SK-N-SH treated with all-trans-retinoic acid at 6 μM for 48 hours (cell line): ENCODE measurements at regions not wholly inside any gene's neighbourhood (a gene's known extent, or its start where the extent isn't known, plus 50 kb on each side); places are given as distances from the start of the nearest gene placed in this dataset.

Source experiments
- BACH2 ChIP-seq: fragments of 250-450 bp; sonication (Bioruptor Pico); IDR thresholded peaks from 2 replicates; pipeline ENCODE4 v1.9.0; 2021; ENCODE audit warnings: mild to moderate bottlenecking, borderline replicate concordance
- CSRNP3 ChIP-seq: fragments of 250-450 bp; sonication (Bioruptor Pico); IDR thresholded peaks from 2 replicates; pipeline ENCODE4 v1.5.1; 2021; ENCODE audit warnings: mild to moderate bottlenecking, moderate library complexity
- ESRRG ChIP-seq: fragments of 250-450 bp; sonication (Bioruptor Pico); IDR thresholded peaks from 2 replicates; pipeline ENCODE4 v1.6.1; 2021; ENCODE audit warnings: mild to moderate bottlenecking
- ISL1 ChIP-seq: fragments of 250-450 bp; sonication (Bioruptor Pico); IDR thresholded peaks from 2 replicates; pipeline ENCODE4 v2.1.2; 2022; ENCODE audit warnings: mild to moderate bottlenecking, moderate library complexity
- ZNF565 ChIP-seq: fragments of 450-650 bp; formaldehyde crosslinking; conservative IDR thresholded peaks from 2 replicates; pipeline ENCODE4 v1.5.0; 2020; ENCODE audit warnings: low read depth, mild to moderate bottlenecking, moderate library complexity
- ZNF8 ChIP-seq: fragments of 450-650 bp; formaldehyde crosslinking; IDR thresholded peaks from 2 replicates; pipeline ENCODE4 v1.5.0; 2020; ENCODE audit warnings: mild to moderate bottlenecking, moderate library complexity
- TF ChIP-seq, protein P1 (sequence below): fragments of 250-450 bp; sonication (Bioruptor Pico); IDR thresholded peaks from 2 replicates; pipeline ENCODE4 v1.8.0; 2020; ENCODE audit warnings: mild to moderate bottlenecking, moderate library complexity, borderline replicate concordance

GRCh38 chr6:148286563-148286962 lies 56.1 kb upstream of the SASH1 start:
- TF ChIP-seq BACH2 (CRISPR knock-in tag) (no peak), ZNF8 (CRISPR knock-in tag) (no peak), ISL1 (CRISPR knock-in tag) (no peak), ZNF565 (no peak), CSRNP3 (CRISPR knock-in tag) (no peak), ESRRG (CRISPR knock-in tag) (no peak)
- TF ChIP-seq, protein P1, sequence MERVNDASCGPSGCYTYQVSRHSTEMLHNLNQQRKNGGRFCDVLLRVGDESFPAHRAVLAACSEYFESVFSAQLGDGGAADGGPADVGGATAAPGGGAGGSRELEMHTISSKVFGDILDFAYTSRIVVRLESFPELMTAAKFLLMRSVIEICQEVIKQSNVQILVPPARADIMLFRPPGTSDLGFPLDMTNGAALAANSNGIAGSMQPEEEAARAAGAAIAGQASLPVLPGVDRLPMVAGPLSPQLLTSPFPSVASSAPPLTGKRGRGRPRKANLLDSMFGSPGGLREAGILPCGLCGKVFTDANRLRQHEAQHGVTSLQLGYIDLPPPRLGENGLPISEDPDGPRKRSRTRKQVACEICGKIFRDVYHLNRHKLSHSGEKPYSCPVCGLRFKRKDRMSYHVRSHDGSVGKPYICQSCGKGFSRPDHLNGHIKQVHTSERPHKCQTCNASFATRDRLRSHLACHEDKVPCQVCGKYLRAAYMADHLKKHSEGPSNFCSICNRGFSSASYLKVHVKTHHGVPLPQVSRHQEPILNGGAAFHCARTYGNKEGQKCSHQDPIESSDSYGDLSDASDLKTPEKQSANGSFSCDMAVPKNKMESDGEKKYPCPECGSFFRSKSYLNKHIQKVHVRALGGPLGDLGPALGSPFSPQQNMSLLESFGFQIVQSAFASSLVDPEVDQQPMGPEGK (CRISPR knock-in tag), result no peak
